Hematopoietic multipotent progenitor cell treated with erythropoietin and hydrocortisone succinate and interleukin-3 and kit ligand, for 8 days (in vitro differentiated cells): ENCODE measurements at regions not wholly inside any gene's neighbourhood (a gene's known extent, or its start where the extent isn't known, plus 50 kb on each side); places are given as distances from the start of the nearest gene placed in this dataset.

Source experiments
- DNase-seq: peaks from one replicate; pipeline ENCODE4 v3.0.0-alpha.2; 2015

DNA sequence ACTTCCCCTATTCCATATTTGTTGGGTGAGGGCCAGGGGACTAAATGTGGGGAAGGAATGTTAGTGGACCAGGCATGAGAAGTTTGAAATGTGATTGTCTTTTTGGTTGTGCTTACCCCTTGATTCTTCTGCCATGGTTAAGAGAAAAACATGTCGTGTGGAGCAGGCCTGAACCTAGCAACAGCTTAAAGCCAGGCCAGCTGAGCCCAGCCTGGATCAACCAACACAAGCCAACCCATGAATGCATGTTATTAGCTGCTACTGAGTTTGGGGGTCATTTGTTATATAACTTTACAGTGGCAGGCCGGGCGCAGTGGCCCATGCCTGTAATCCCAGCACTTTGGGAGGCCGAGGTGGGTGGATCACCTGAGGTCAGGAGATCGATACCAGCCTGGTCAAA is 52.4 kb upstream of the TRIO start:
- no peak for DNase-seq

DNA sequence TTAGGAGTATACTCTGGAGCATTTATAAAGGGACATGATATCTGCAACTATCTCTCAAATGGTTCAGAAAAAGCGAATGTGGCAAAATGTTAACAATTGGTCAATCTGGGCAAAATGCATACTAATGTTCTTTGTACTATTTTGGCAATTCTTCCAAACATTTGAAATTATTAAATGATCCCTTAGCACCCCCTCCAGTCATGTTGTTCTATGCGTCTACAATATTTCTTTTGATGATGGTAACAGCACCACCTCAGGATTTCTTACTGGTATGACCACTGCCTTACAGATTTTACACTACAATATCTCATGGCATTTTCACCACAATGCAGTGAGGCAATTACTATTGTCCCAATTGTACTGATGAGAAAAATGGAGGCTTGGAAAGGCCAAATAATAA is 52.9 kb upstream of the TRIO start:
- no peak for DNase-seq

GRCh38 chr5:14089198-14089597 is 53.9 kb upstream of the TRIO start:
- no peak for DNase-seq

GRCh38 chr5:14086261-14086660 is 56.9 kb upstream of the TRIO start:
- DNase-seq, result no peak

DNA sequence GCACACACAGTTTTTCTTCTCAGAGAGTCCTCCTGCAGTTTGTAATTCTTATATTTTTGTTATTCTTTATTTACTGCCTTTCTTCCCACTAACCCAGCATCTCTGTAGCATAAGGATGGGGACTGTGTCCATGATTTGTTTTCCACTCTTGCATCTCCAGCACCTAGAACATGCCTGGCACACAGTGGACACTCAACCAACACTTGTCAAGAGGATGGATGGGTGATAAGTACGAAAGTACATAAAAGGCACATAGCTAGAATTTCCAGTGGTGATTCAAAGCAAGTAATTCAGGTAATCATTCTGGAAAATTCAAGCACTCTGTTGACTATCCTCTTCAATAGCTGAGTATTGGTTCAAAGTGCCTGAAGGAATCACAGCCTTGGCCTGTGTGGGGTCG is 60.2 kb upstream of the TRIO start:
- no peak for DNase-seq

- DNase-seq, result no peak
Measured at GRCh38 chr5:14082523-14082922, 60.6 kb upstream of the TRIO start.

- no peak for DNase-seq
Measured at GRCh38 chr5:14081791-14082190, 61.4 kb upstream of the TRIO start.

DNA sequence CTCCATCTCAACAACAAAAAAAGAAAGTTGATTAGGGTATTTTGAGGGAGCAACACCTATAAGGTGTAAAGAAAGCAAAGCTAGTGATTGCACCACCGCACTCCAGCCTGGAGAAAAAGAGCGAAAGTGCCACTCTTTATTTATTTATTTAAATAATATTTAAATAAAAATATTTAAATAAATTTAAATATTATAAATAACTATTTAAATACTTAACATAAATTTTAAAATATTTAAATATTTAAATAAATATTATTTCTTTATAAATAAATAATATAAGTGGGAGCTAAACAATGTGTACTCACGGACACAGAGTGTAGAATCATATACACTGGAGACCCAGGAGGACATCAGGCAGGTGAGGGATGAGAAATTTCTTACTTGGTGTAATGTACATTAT is 64.4 kb upstream of the TRIO start:
- DNase-seq, result no peak

DNA sequence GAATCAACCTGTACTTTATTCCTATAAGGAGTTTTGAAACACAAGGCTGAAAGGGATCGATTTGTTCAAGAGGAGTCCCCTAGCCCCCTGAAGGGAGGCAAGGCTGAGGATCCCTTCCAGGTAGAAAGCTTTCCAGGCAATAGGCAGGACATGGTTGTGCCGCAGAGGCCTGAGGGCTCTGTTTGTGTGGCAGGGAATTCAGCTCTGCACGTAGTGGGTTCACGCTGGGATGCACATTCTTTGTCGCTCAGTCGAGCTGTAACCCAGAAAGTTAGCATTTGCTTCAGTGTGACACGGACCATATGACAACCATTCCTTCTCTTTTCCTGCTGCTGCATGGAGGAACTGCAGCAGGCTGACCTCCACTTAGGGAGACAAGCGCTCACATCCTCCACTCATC is 65.6 kb upstream of the TRIO start:
- no peak for DNase-seq

DNA sequence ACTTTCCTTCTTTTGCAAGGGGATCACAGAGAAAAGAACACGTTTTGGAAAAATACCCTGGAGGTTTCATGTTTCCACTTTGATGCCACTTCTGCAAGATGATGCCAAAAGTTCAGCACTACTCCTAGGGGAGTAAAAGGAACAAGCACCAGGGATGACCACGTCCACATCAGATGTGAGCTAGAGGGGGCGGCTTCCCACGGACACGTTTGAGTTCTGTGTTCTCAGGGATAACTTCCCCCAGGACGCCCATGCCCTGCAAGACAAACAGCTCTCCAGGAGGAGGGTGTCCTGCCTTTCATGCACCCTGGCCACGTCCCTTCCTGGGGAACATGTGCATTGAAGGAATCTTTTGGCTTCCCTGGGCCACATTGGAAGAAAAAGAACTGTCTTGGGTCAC is 66.6 kb upstream of the TRIO start:
- no peak for DNase-seq

DNA sequence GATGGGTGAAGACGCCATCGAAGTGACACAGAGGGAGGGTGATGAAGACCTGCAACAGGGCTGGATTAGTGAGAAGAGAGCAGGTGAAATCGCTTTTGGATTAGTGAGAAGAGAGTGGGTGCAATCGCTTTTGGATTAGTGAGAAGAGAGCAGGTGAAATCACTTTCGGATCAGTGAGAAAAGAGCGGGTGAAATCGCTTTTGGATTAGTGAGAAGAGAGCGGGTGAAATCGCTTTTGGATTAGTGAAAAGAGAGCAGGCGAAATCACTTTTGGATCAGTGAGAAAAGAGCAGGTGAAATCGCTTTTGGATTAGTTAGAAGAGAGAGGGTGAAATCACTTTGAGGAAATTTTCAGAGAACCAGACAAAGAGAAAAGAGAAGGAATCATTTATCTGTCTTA is 67.2 kb upstream of the TRIO start:
- no peak for DNase-seq

- no peak for DNase-seq
Measured at GRCh38 chr5:14071433-14071832, 71.7 kb upstream of the TRIO start.

GRCh38 chr5:14069021-14069420 is 74.1 kb upstream of the TRIO start:
- DNase-seq, result no peak

GRCh38 chr5:14068136-14068535 is 75.0 kb upstream of the TRIO start:
- no peak for DNase-seq

DNA sequence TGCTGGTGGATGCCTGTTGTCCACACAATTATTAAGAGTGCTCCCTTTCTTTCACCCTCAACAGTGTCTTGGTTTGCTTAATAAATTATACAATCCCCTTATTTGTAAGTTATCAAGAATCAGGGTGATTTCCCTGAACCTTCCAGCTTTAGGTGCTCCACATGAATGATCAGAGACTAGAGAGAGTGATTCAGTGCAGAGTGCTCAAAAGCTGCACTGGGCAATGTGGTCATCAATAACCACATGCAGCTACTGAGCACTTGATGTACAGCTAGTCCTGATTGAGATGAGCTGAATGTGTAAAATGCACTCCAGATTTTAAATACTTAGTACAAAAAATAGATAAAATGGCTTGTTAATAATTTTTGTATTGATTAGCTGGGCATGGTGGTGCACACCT is 76.8 kb upstream of the TRIO start:
- no peak for DNase-seq

- no peak for DNase-seq
Measured at GRCh38 chr5:14064841-14065240, 78.3 kb upstream of the TRIO start.

GRCh38 chr5:14063691-14064090 is 79.5 kb upstream of the TRIO start:
- DNase-seq, result no peak

- DNase-seq, result no peak
Measured at GRCh38 chr5:14063138-14063537, 80.0 kb upstream of the TRIO start.

- DNase-seq, result no peak
Measured at GRCh38 chr5:14062178-14062577, 81.0 kb upstream of the TRIO start.

GRCh38 chr5:14061106-14061505 is 82.0 kb upstream of the TRIO start:
- DNase-seq, result no peak

DNA sequence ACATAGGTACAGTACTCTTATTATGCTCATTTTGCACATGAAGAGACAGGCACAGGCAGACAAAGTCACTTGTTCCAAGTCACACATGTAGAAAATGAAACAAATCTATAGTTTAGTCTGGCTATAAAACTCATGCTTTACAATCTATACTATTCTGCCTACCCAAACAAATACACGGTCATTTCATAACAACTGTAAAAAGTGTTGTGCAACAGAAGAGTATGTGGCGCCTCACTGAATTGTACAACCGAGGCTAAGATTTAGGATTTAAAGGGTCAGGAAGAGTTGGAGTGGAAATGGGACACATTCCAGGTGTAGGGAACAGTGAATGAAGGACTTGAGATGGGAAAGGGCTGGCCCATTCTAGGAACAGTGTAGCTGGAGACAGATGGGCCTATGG is 82.9 kb upstream of the TRIO start:
- DNase-seq, result no peak

DNA sequence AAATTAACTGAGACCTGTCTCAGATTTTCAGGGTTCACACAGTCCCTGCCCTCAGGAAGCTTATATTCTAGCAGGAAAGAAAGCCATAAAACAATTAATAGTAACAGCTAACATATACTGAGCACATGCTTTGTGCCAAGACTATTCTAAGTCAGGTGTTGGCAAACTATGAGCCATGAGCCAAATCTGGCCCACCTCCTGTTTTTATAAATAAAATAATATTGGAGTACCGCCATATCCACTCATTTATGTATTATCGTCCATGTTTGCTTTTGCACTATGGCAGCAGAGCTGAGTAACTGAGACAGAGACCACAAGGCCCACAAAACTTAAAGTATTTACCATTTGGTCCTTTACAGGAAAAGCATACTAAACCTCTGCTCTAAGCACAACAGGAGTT is 83.3 kb upstream of the TRIO start:
- no peak for DNase-seq

DNA sequence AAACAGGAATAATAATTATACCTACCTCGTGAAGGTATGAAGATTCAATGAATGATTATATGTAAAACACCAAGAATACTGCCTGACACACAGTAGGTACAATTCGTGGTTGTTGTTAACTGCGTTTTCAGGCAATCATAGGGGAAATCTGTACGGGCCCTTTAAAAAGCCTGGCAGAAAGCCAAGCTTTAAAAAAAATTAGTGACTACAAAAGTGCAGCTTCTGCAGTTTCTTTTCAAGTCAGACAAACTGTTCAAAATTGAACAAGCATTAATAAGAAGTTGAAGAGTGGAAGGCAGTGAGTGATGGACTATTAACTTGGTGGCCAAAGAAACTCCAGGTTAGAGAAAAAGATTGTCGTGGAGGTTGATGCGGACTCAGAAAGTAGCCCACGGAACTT is 85.9 kb upstream of the TRIO start:
- DNase-seq, result no peak

- DNase-seq, result no peak
Measured at GRCh38 chr5:14056039-14056438, 87.1 kb upstream of the TRIO start.

GRCh38 chr5:14054965-14055963 is 87.9 kb upstream of the TRIO start:
- DNase-seq, result no peak
